H1 (cell line): ENCODE measurements at regions not wholly inside any gene's neighbourhood (a gene's known extent, or its start where the extent isn't known, plus 50 kb on each side); places are given as distances from the start of the nearest gene placed in this dataset.

Experiments
- CTCF ChIA-PET: fragments of 300-600 bp; sonication (Branson Sonifier 250); formaldehyde crosslinking; loops from one replicate; lab custom pipeline; 2021; ENCODE audit not compliant: partially characterized antibody; lab: Charles Lee
- POLR2A ChIA-PET: fragments of 300-600 bp; sonication (Branson Sonifier 250); formaldehyde crosslinking; loops from one replicate; lab custom pipeline; 2021; ENCODE audit warnings: inconsistent platforms; ENCODE audit not compliant: partially characterized antibody; lab: Charles Lee
- DNase-seq, 2 experiments: peaks; one replicate each; pipeline versions ENCODE4 v3.0.0 to v3.0.0-alpha.2; 2010 to 2022; ENCODE audit warnings: low spot score in 2 of 2, low read depth in 1 of 2, mixed read lengths in 1 of 2
- FAIRE-seq: peaks from 2 replicates; lab custom pipeline; 2011; peaks lifted over from hg19 to GRCh38; lab: Jason Lieb, UNC
- H2AFZ ChIP-seq: 2 replicates; pipeline ENCODE4 v1.8.1; 2012; ENCODE audit warnings: low read length, inconsistent platforms
- H2AK5ac ChIP-seq: 2 replicates; pipeline ENCODE4 v1.6.1; 2013; ENCODE audit warnings: low read depth, low read length
- H2BK120ac ChIP-seq: replicated peaks from 2 replicates; pipeline ENCODE3; 2013; ENCODE audit warnings: low read depth, low read length, inconsistent platforms
- H2BK12ac ChIP-seq: 2 replicates; pipeline ENCODE4 v1.6.1; 2013; ENCODE audit warnings: low read depth, low read length
- H2BK15ac ChIP-seq: 2 replicates; pipeline ENCODE4 v1.6.1; 2013; ENCODE audit warnings: low read length
- H2BK20ac ChIP-seq: 2 replicates; pipeline ENCODE4 v1.6.1; 2013; ENCODE audit warnings: low read length
- H2BK5ac ChIP-seq: 2 replicates; pipeline ENCODE4 v1.6.1; 2013; ENCODE audit warnings: low read depth, low read length
- H3K14ac ChIP-seq: 2 replicates; pipeline ENCODE4 v1.6.1; 2013; ENCODE audit warnings: inconsistent platforms; ENCODE audit not compliant: insufficient read length
- H3K18ac ChIP-seq: 2 replicates; pipeline ENCODE4 v1.6.1; 2013; ENCODE audit warnings: low read length; ENCODE audit errors: extremely low read depth
- H3K23ac ChIP-seq: 2 replicates; pipeline ENCODE4 v1.6.1; 2013; ENCODE audit warnings: inconsistent platforms; ENCODE audit not compliant: insufficient read length
- H3K23me2 ChIP-seq: 2 replicates; pipeline ENCODE4 v1.6.1; 2013; ENCODE audit warnings: low read depth, low read length
- H3K27ac ChIP-seq: 2 replicates; pipeline ENCODE4 v1.6.1; 2011; ENCODE audit warnings: low read depth, low read length, inconsistent platforms
- H3K27me3 ChIP-seq, 4 experiments: replicated peaks in 1 of 4; 1 replicate in 1 of 4; 2 replicates in 3 of 4; pipeline versions ENCODE4 v1.6.1 to v1.8.1; 2011 to 2013; ENCODE audit warnings: low read length in 3 of 4, mild to moderate bottlenecking in 3 of 4, inconsistent platforms in 2 of 4, mixed read lengths in 2 of 4, moderate library complexity in 1 of 4; ENCODE audit not compliant: control insufficient read depth in 3 of 4, insufficient read depth in 3 of 4; ENCODE audit errors: extremely low read depth in 1 of 4
- H3K36me3 ChIP-seq, 4 experiments: 2 replicates each; pipeline versions ENCODE4 v1.6.1 to v1.8.1; 2011 to 2013; ENCODE audit warnings: mild to moderate bottlenecking in 4 of 4, low read length in 3 of 4, moderate library complexity in 2 of 4, control low read depth in 1 of 4, inconsistent platforms in 1 of 4; ENCODE audit not compliant: insufficient read depth in 4 of 4, control insufficient read depth in 2 of 4
- H3K4ac ChIP-seq: replicated peaks from 2 replicates; pipeline ENCODE3; 2013; ENCODE audit warnings: low read length, low read depth, mixed read lengths, inconsistent platforms; ENCODE audit not compliant: insufficient read length
- H3K4me1 ChIP-seq, 4 experiments: replicated peaks in 1 of 4; 1 replicate in 1 of 4; 2 replicates in 3 of 4; pipeline versions ENCODE4 v1.6.1 to v1.8.1; 2011 to 2013; ENCODE audit warnings: low read length in 3 of 4, inconsistent platforms in 2 of 4, mixed read lengths in 1 of 4; ENCODE audit not compliant: insufficient read depth in 4 of 4, control insufficient read depth in 3 of 4
- H3K4me2 ChIP-seq, 2 experiments: 2 replicates each; pipeline versions ENCODE4 v1.6.1 to v1.8.1; 2011 to 2013; ENCODE audit warnings: low read depth in 2 of 2, low read length in 2 of 2, control low read depth in 1 of 2, inconsistent platforms in 1 of 2, mild to moderate bottlenecking in 1 of 2; ENCODE audit not compliant: insufficient read depth in 1 of 2
- H3K4me3 ChIP-seq, 4 experiments: fragments of 200-600, 300-600 bp in 1 of 4; sonication (generic), shearing (Covaris generic), sonication (Bioruptor Twin) in 1 of 4; 2 replicates each; pipeline versions ENCODE4 v1.5.1 to v1.8.1; 2011 to 2016; ENCODE audit warnings: low read length in 4 of 4, low read depth in 3 of 4, control low read depth in 2 of 4, inconsistent platforms in 2 of 4, mild to moderate bottlenecking in 2 of 4, mixed read lengths in 1 of 4, moderate library complexity in 1 of 4; ENCODE audit not compliant: insufficient read depth in 2 of 4; ENCODE audit errors: extremely low read depth in 1 of 4
- H3K56ac ChIP-seq: replicated peaks from 2 replicates; pipeline ENCODE3; 2013; ENCODE audit warnings: low read depth, mild to moderate bottlenecking, mixed read lengths, low read length, inconsistent platforms; ENCODE audit not compliant: insufficient read length
- H3K79me1 ChIP-seq: 2 replicates; pipeline ENCODE4 v1.6.1; 2013; ENCODE audit warnings: low read depth, low read length, control low read depth
- H3K79me2 ChIP-seq, 2 experiments: 2 replicates each; pipeline versions ENCODE4 v1.6.1 to v1.8.1; 2012 to 2013; ENCODE audit warnings: low read length in 2 of 2, mild to moderate bottlenecking in 2 of 2, inconsistent platforms in 1 of 2; ENCODE audit not compliant: insufficient read depth in 2 of 2, control insufficient read depth in 1 of 2
- H3K9ac ChIP-seq, 4 experiments: replicated peaks in 1 of 4; 1 replicate in 1 of 4; 2 replicates in 3 of 4; pipeline versions ENCODE4 v1.6.1 to v1.8.1; 2011 to 2013; ENCODE audit warnings: low read depth in 3 of 4, low read length in 3 of 4, control low read depth in 2 of 4, mild to moderate bottlenecking in 2 of 4, moderate library complexity in 2 of 4, inconsistent platforms in 1 of 4; ENCODE audit errors: extremely low read depth in 1 of 4
- H3K9me3 ChIP-seq, 2 experiments: 2 replicates each; pipeline versions ENCODE4 v1.6.1 to v1.8.1; 2012 to 2013; ENCODE audit warnings: mild to moderate bottlenecking in 2 of 2, moderate library complexity in 2 of 2, control low read depth in 1 of 2, inconsistent platforms in 1 of 2, low read depth in 1 of 2, low read length in 1 of 2, mixed read lengths in 1 of 2; ENCODE audit not compliant: insufficient read depth in 2 of 2
- H4K20me1 ChIP-seq, 2 experiments: replicated peaks in 1 of 2; 2 replicates each; pipeline versions ENCODE3 to v1.8.1; 2011 to 2013; ENCODE audit warnings: inconsistent platforms in 2 of 2, low read length in 2 of 2, mild to moderate bottlenecking in 1 of 2; ENCODE audit not compliant: insufficient read depth in 2 of 2, control insufficient read depth in 1 of 2
- H4K5ac ChIP-seq: 2 replicates; pipeline ENCODE4 v1.6.1; 2013; ENCODE audit warnings: low read length, low read depth, mixed read lengths, inconsistent platforms; ENCODE audit not compliant: insufficient read length
- H4K8ac ChIP-seq: 2 replicates; pipeline ENCODE4 v1.8.0; 2013; ENCODE audit warnings: mild to moderate bottlenecking, moderate library complexity, low read length, inconsistent platforms; ENCODE audit not compliant: insufficient read depth; ENCODE audit errors: extremely low read depth
- H4K91ac ChIP-seq: replicated peaks from 2 replicates; pipeline ENCODE3; 2013; ENCODE audit warnings: low read length, mixed read lengths, inconsistent platforms; ENCODE audit not compliant: insufficient read length
- BCL11A ChIP-seq, 2 experiments: IDR thresholded peaks; one replicate each; pipeline ENCODE4 v1.6.1; 2011; ENCODE audit warnings: low read depth in 2 of 2, low read length in 2 of 2, mild to moderate bottlenecking in 2 of 2
- CREB1 ChIP-seq: IDR thresholded peaks from 2 replicates; pipeline ENCODE4 v1.6.1; 2012; ENCODE audit warnings: inconsistent platforms
- EGR1 ChIP-seq: IDR thresholded peaks from 2 replicates; pipeline ENCODE4 v1.6.1; 2011; ENCODE audit warnings: low read depth, low read length, borderline replicate concordance
- GABPA ChIP-seq: IDR thresholded peaks from 2 replicates; pipeline ENCODE4 v1.6.1; 2011; ENCODE audit warnings: mild to moderate bottlenecking, low read length, moderate library complexity, borderline replicate concordance; ENCODE audit not compliant: insufficient read depth
- HDAC2 ChIP-seq, 2 experiments: fragments of 300-600 bp in 1 of 2; sonication (generic) in 1 of 2; IDR thresholded peaks; 2 replicates each; pipeline ENCODE4 v1.6.1; 2011 to 2012; ENCODE audit warnings: low read depth in 2 of 2, low read length in 2 of 2, mild to moderate bottlenecking in 2 of 2, moderate library complexity in 2 of 2, borderline replicate concordance in 1 of 2, inconsistent platforms in 1 of 2
- HDAC6 ChIP-seq: IDR thresholded peaks from one replicate; pipeline ENCODE4 v1.7.1; 2012; ENCODE audit warnings: low read depth, mild to moderate bottlenecking, inconsistent platforms, low read length, moderate library complexity
- JUN ChIP-seq: IDR thresholded peaks from 2 replicates; pipeline ENCODE4 v1.6.1; 2011; ENCODE audit warnings: low read depth, mild to moderate bottlenecking, improper control_type of control experiment, low read length
- KDM1A ChIP-seq: fragments of 200-600, 300-600 bp; sonication (generic); IDR thresholded peaks from 2 replicates; pipeline ENCODE4 v1.7.1; 2016; ENCODE audit warnings: mild to moderate bottlenecking, low read length, borderline replicate concordance
- KDM4A ChIP-seq: IDR thresholded peaks from one replicate; pipeline ENCODE4 v1.7.1; 2012; ENCODE audit warnings: low read depth, mild to moderate bottlenecking, moderate library complexity, low read length, inconsistent platforms; ENCODE audit not compliant: severe bottlenecking
- MAFK ChIP-seq: IDR thresholded peaks from 2 replicates; pipeline ENCODE4 v1.6.1; 2012; ENCODE audit warnings: low read depth, mild to moderate bottlenecking, improper control_type of control experiment, low read length
- NRF1 ChIP-seq: IDR thresholded peaks from 2 replicates; pipeline ENCODE4 v1.6.1; 2011; ENCODE audit warnings: mild to moderate bottlenecking, low read depth, low read length, improper control_type of control experiment
- POLR2AphosphoS5 ChIP-seq: IDR thresholded peaks from 2 replicates; pipeline ENCODE4 v1.6.1; 2011; ENCODE audit warnings: low read depth, low read length
- RFX5 ChIP-seq: IDR thresholded peaks from 2 replicates; pipeline ENCODE4 v1.6.1; 2011; ENCODE audit warnings: low read depth, low read length, improper control_type of control experiment, borderline replicate concordance
- RNF2 ChIP-seq: fragments of 200-900, 300-1000 bp; sonication (generic); IDR thresholded peaks from 2 replicates; pipeline ENCODE4 v1.7.1; 2016; ENCODE audit warnings: borderline replicate concordance, low read depth, mild to moderate bottlenecking, antibody characterized with exemption, low read length; ENCODE audit not compliant: poor library complexity, severe bottlenecking; ENCODE audit errors: missing control alignments
- SIRT6 ChIP-seq: IDR thresholded peaks from one replicate; pipeline ENCODE4 v1.7.1; 2012; ENCODE audit warnings: low read length, inconsistent platforms
- TEAD4 ChIP-seq: IDR thresholded peaks from 2 replicates; pipeline ENCODE4 v1.6.1; 2012; ENCODE audit warnings: low read depth, low read length, inconsistent platforms, mixed read lengths
- WGBS, 2 experiments: shearing (Covaris generic) in 1 of 2; methylation state at CpG; one replicate each; pipeline versions ENCODE4 v1.1.6 to v1.1.7; 2013 to 2015; ENCODE audit warnings: low lambda C conversion rate in 2 of 2, mixed read lengths in 2 of 2, inconsistent platforms in 1 of 2, low coverage in 1 of 2, missing lambda C conversion rate in 1 of 2; ENCODE audit not compliant: insufficient replicate concordance in 2 of 2, insufficient coverage in 1 of 2, insufficient read length in 1 of 2; ENCODE audit errors: extremely low coverage in 1 of 2, missing lambda C conversion rate in 1 of 2; 5-methylcytosine and 5-hydroxymethylcytosine counted together

GRCh38 chr6:122025104-122025503 is 374.3 kb upstream of the HSF2 start:
- Histone ChIP-seq H3K9me3 (no peaks in the 10 kb centered on the region), H2BK5ac (no peak overlapping the region), H3K9ac (no peak overlapping the region), H3K79me1 (no peaks in the 10 kb centered on the region), H3K4me3 (no peak overlapping the region), H3K23me2 (no peaks in the 10 kb centered on the region), H4K5ac (no peak overlapping the region), H3K23ac (no peak overlapping the region), H3K27me3 (no peaks in the 10 kb centered on the region), H3K4me1 (no peaks in the 10 kb centered on the region), H3K4ac (no peak overlapping the region), H3K4me2 (no peak overlapping the region), H3K56ac (no peak overlapping the region), H2AK5ac (no peak overlapping the region), H2AFZ (no peak overlapping the region), H2BK12ac (no peak overlapping the region), H3K36me3 (no peaks in the 10 kb centered on the region), H3K27ac (no peak overlapping the region), H2BK15ac (no peak overlapping the region), H4K20me1 (no peaks in the 10 kb centered on the region), H4K91ac (no peak overlapping the region), H2BK120ac (no peak overlapping the region), H2BK20ac (no peak overlapping the region), H3K79me2 (no peaks in the 10 kb centered on the region), H4K8ac (no peak overlapping the region), H3K18ac (no peak overlapping the region), H3K14ac (no peak overlapping the region)
- ChIA-PET POLR2A (no interaction called here), CTCF (interaction anchor here (1.1 kb wide), 1 partner anchor 176 kb away, joined by 4 read pairs; no protein-coding TSS in a partner anchor)
- DNase-seq: no peak
- FAIRE-seq: no peak
- WGBS, 2 experiments: 93% methylated on average over 1 of the region's 1 CpG; no CpG with 5 or more reads in 1 of the 2 experiments
- TF ChIP-seq RNF2: no peak
- TF ChIP-seq EGR1: no peak
- TF ChIP-seq JUN: no peak
- no peak for TF ChIP-seq TEAD4
- TF ChIP-seq CREB1: no peak
- TF ChIP-seq KDM4A: no peak
- TF ChIP-seq HDAC6: no peak
- no peak for TF ChIP-seq MAFK
- no peak for TF ChIP-seq BCL11A (IDR thresholded peaks at IDR 0.05; ENCODE audit: low read depth in 2 of 2, low read length in 2 of 2)
- no peak for TF ChIP-seq NRF1
- TF ChIP-seq RFX5: no peak
- no peak for TF ChIP-seq HDAC2 (IDR thresholded peaks at IDR 0.05; ENCODE audit: borderline replicate concordance in 1 of 2, low read depth in 2 of 2, low read length in 2 of 2)
- no peak for TF ChIP-seq SIRT6
- no peak for TF ChIP-seq KDM1A
- TF ChIP-seq POLR2AphosphoS5: no peak
- no peak for TF ChIP-seq GABPA
